Osteoblast (primary cell): ENCODE measurements at regions not wholly inside any gene's neighbourhood (a gene's known extent, or its start where the extent isn't known, plus 50 kb on each side); places are given as distances from the start of the nearest gene placed in this dataset.

Experiments
- DNase-seq: peaks from one replicate; pipeline ENCODE4 v3.0.0; 2011; ENCODE audit warnings: low spot score, mixed read lengths; ENCODE audit not compliant: insufficient read length; ENCODE audit errors: missing footprints
- H2AFZ ChIP-seq: 2 replicates; pipeline ENCODE4 v1.6.0; 2011; ENCODE audit warnings: mild to moderate bottlenecking, low read length
- H3K27ac ChIP-seq: 2 replicates; pipeline ENCODE4 v1.5.1; 2011; ENCODE audit warnings: mild to moderate bottlenecking, low read depth, low read length, moderate library complexity
- H3K27me3 ChIP-seq: 2 replicates; pipeline ENCODE4 v1.6.0; 2012; ENCODE audit warnings: mild to moderate bottlenecking, control low read depth, inconsistent platforms, low read length, moderate library complexity; ENCODE audit not compliant: insufficient read depth
- H3K36me3 ChIP-seq: 2 replicates; pipeline ENCODE4 v1.5.1; 2011; ENCODE audit warnings: mild to moderate bottlenecking, low read length, control low read depth, moderate library complexity; ENCODE audit not compliant: insufficient read depth
- H3K4me1 ChIP-seq: 2 replicates; pipeline ENCODE4 v1.5.1; 2011; ENCODE audit warnings: mild to moderate bottlenecking, low read length, control low read depth, moderate library complexity; ENCODE audit not compliant: insufficient read depth
- H3K4me2 ChIP-seq: 2 replicates; pipeline ENCODE4 v1.6.0; 2011; ENCODE audit warnings: mild to moderate bottlenecking, low read length; ENCODE audit not compliant: insufficient read depth
- H3K4me3 ChIP-seq: fragments of 200-600 bp; sonication (generic); 3 replicates; pipeline ENCODE4 v1.5.1; 2012; ENCODE audit warnings: mild to moderate bottlenecking, low read length, inconsistent platforms; ENCODE audit not compliant: insufficient read depth
- H3K79me2 ChIP-seq: 2 replicates; pipeline ENCODE4 v1.6.0; 2012; ENCODE audit warnings: mild to moderate bottlenecking, low read length, control low read depth, inconsistent platforms; ENCODE audit not compliant: insufficient read depth
- H3K9me3 ChIP-seq: 2 replicates; pipeline ENCODE4 v1.5.1; 2011; ENCODE audit warnings: low read depth, low read length, control low read depth
- H4K20me1 ChIP-seq: 2 replicates; pipeline ENCODE4 v1.6.0; 2012; ENCODE audit warnings: mild to moderate bottlenecking, low read length, control low read depth; ENCODE audit not compliant: insufficient read depth
- TF ChIP-seq, protein P1 (sequence below): IDR thresholded peaks from 2 replicates; pipeline ENCODE4 v1.5.1; 2011; ENCODE audit warnings: mild to moderate bottlenecking, low read depth, low read length, moderate library complexity; ENCODE audit errors: extremely low read depth

DNA sequence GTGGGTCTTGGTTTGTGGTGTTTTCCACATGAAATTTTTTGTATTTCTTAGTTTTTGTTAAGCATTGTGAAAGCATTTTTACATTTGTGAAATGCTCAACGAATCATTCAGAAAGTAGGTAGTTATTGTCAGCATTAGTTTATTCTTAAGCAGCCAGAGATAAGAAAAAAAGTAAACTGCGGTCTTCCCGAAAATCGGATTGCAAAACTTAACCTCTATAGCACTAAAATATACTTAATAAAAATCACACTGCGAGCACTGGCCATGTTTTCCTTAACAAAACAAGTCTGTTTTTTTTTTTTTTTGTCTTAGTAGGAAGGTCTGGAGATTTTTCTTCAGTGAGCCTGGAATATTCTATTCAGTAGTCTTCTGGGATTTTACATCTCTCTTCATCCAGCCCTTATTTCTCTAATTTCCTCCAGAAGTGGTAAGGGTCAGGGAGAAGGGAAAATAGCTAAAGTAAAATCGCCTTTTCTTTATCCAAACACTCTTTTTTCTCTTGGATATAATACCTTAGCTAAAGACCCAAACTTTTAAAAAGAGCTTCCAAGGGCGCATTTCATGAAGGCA is 289.9 kb downstream of the DMAC1 start:
- TF ChIP-seq, protein P1, sequence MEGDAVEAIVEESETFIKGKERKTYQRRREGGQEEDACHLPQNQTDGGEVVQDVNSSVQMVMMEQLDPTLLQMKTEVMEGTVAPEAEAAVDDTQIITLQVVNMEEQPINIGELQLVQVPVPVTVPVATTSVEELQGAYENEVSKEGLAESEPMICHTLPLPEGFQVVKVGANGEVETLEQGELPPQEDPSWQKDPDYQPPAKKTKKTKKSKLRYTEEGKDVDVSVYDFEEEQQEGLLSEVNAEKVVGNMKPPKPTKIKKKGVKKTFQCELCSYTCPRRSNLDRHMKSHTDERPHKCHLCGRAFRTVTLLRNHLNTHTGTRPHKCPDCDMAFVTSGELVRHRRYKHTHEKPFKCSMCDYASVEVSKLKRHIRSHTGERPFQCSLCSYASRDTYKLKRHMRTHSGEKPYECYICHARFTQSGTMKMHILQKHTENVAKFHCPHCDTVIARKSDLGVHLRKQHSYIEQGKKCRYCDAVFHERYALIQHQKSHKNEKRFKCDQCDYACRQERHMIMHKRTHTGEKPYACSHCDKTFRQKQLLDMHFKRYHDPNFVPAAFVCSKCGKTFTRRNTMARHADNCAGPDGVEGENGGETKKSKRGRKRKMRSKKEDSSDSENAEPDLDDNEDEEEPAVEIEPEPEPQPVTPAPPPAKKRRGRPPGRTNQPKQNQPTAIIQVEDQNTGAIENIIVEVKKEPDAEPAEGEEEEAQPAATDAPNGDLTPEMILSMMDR: no peak
- no peak for DNase-seq
- Histone ChIP-seq H4K20me1 (no peaks in the 10 kb centered on the region), H3K4me3 (no peak overlapping the region), H3K36me3 (no peaks in the 10 kb centered on the region), H3K4me2 (no peak overlapping the region), H2AFZ (no peak overlapping the region), H3K27me3 (no peaks in the 10 kb centered on the region), H3K27ac (no peak overlapping the region), H3K79me2 (no peaks in the 10 kb centered on the region), H3K9me3 (no peaks in the 10 kb centered on the region), H3K4me1 (no peaks in the 10 kb centered on the region)

GRCh38 chr9:7508516-7508915 is 291.1 kb downstream of the DMAC1 start:
- no peaks in the 10 kb centered on the region for H3K79me2 ChIP-seq
- TF ChIP-seq, protein P1: no peak
- no peak overlapping the region for H2AFZ ChIP-seq
- no peaks in the 10 kb centered on the region for H3K9me3 ChIP-seq
- no peak overlapping the region for H3K27ac ChIP-seq
- no peaks in the 10 kb centered on the region for H3K4me1 ChIP-seq
- H3K4me3 ChIP-seq: no peak overlapping the region
- H3K36me3 ChIP-seq: no peaks in the 10 kb centered on the region
- H4K20me1 ChIP-seq: no peaks in the 10 kb centered on the region
- DNase-seq: no peak
- no peak overlapping the region for H3K4me2 ChIP-seq
- no peaks in the 10 kb centered on the region for H3K27me3 ChIP-seq

DNA sequence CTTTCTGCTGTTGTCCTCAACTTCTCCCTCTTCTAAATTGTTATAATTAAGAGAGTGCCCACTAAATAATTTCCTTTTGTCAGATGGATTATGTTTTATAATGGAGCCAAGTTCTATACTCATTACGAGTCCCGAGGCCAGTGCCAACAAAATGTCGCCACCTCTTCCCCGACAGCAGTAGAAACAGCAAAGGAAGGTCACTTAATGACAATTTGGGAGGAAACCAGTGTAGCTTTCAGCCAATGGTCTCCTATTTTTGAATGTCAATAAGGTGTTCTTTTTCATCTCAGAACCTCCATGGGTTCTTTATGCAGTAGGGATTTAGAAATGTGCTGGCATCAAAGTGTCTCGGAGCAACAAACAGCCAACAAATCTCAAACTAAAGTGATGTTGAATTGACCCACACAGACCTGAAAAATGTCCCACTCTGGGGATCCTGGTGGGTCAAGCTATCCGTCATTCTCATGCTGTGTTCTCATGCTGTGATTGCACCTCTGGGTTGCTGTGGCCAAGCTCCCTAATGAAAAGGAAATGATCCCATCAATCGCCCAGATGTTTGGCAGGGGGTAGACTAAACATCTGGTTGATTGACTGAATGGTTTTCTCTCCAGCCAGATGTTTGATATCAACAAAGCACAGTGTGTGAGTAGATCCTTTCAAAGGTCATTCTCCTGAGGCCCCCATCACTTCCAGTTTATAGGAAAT is 291.9 kb downstream of the DMAC1 start:
- no peaks in the 10 kb centered on the region for H3K36me3 ChIP-seq
- TF ChIP-seq, protein P1: no peak
- no peaks in the 10 kb centered on the region for H4K20me1 ChIP-seq
- no peak overlapping the region for H2AFZ ChIP-seq
- no peak overlapping the region for H3K4me3 ChIP-seq
- H3K27ac ChIP-seq: no peak overlapping the region
- H3K4me1 ChIP-seq: no peaks in the 10 kb centered on the region
- H3K79me2 ChIP-seq: no peaks in the 10 kb centered on the region
- no peak overlapping the region for H3K4me2 ChIP-seq
- DNase-seq: no peak
- H3K27me3 ChIP-seq: no peaks in the 10 kb centered on the region
- H3K9me3 ChIP-seq: no peaks in the 10 kb centered on the region

DNA sequence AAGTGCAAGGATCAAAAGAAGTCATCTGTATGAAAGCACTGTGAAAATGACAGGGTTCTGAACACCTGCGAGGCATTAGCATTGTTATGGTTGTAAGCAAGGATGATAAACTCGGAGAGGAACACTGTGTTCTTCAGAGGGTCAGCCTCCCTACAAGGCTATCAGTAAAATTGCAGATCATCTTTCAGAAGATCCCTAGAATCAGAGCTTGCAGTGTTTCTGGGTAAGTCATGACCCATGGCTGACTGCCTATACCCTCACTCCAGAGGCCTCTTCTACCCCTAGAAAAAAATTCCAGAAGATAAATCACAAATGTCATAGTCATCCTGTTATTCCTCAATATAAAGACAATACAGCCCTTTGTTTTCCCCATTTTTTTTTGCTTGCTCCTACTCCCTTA is 292.6 kb downstream of the DMAC1 start:
- no peaks in the 10 kb centered on the region for H4K20me1 ChIP-seq
- no peaks in the 10 kb centered on the region for H3K27me3 ChIP-seq
- no peak overlapping the region for H3K27ac ChIP-seq
- TF ChIP-seq, protein P1: no peak
- H2AFZ ChIP-seq: no peak overlapping the region
- DNase-seq: no peak
- no peak overlapping the region for H3K4me3 ChIP-seq
- H3K79me2 ChIP-seq: no peaks in the 10 kb centered on the region
- no peaks in the 10 kb centered on the region for H3K9me3 ChIP-seq
- no peaks in the 10 kb centered on the region for H3K36me3 ChIP-seq
- no peaks in the 10 kb centered on the region for H3K4me1 ChIP-seq
- no peak overlapping the region for H3K4me2 ChIP-seq
